IMR-90 (cell line): ENCODE measurements at regions not wholly inside any gene's neighbourhood (a gene's known extent, or its start where the extent isn't known, plus 50 kb on each side); places are given as distances from the start of the nearest gene placed in this dataset.

Source experiments
- ATAC-seq: fragments of 200-7000 bp; cut with Tn5 transposase; 2 replicates; pipeline ENCODE4 v1.9.1; 2020; ENCODE audit warnings: low read depth, mild to moderate bottlenecking, moderate library complexity
- BruUV-seq: library from RNA; stranded (reverse); fragments of 400-500 nt; replicated peaks from 2 replicates; lab custom pipeline; 2021; lab: Mats Ljungman, UMichigan
- CTCF ChIA-PET: fragments of 300-600 bp; formaldehyde crosslinking; extraction: SDS; loops from one replicate; lab custom pipeline; 2021; ENCODE audit warnings: antibody characterized with exemption; lab: Yijun Ruan, JAX
- POLR2A ChIA-PET: fragments of 300-600 bp; sonication (Branson Sonifier 250); formaldehyde crosslinking; loops from one replicate; lab custom pipeline; 2022; ENCODE audit warnings: antibody characterized with exemption; ENCODE audit not compliant: unreplicated experiment; lab: Charles Lee
- DNase-seq: peaks from one replicate; pipeline ENCODE4 v3.0.0; 2013
- H2AFZ ChIP-seq: replicated peaks from 2 replicates; pipeline ENCODE3; 2013; ENCODE audit warnings: low read length, mild to moderate bottlenecking; ENCODE audit not compliant: poor library complexity
- H2AK5ac ChIP-seq: 2 replicates; pipeline ENCODE4 v1.6.1; 2013; ENCODE audit warnings: low read depth, low read length, inconsistent platforms
- H2AK9ac ChIP-seq: replicated peaks from 2 replicates; pipeline ENCODE3; 2013; ENCODE audit warnings: mild to moderate bottlenecking, low read depth, low read length, moderate library complexity; ENCODE audit not compliant: poor library complexity
- H2BK120ac ChIP-seq: 2 replicates; pipeline ENCODE4 v1.6.1; 2013; ENCODE audit warnings: low read depth, low read length, inconsistent platforms
- H2BK15ac ChIP-seq: 3 replicates; pipeline ENCODE4 v1.6.1; 2013; ENCODE audit warnings: low read depth, low read length, inconsistent platforms
- H2BK20ac ChIP-seq: 2 replicates; pipeline ENCODE4 v1.6.1; 2013; ENCODE audit warnings: low read depth, mild to moderate bottlenecking, inconsistent platforms, low read length, moderate library complexity
- H2BK5ac ChIP-seq: 2 replicates; pipeline ENCODE4 v1.6.1; 2013; ENCODE audit warnings: mild to moderate bottlenecking, low read depth, low read length, inconsistent platforms; ENCODE audit not compliant: poor library complexity, severe bottlenecking
- H3K14ac ChIP-seq: replicated peaks from 2 replicates; pipeline ENCODE4 v1.6.1; 2013; ENCODE audit warnings: low read depth, low read length, inconsistent platforms
- H3K18ac ChIP-seq: 2 replicates; pipeline ENCODE4 v1.6.1; 2013; ENCODE audit warnings: low read depth, low read length, control low read depth
- H3K23ac ChIP-seq: 2 replicates; pipeline ENCODE4 v1.6.1; 2013; ENCODE audit warnings: low read depth, low read length, inconsistent platforms
- H3K27ac ChIP-seq: 2 replicates; pipeline ENCODE4 v1.5.1; 2013; ENCODE audit warnings: mild to moderate bottlenecking, control low read depth, low read length; ENCODE audit not compliant: insufficient read depth
- H3K27me3 ChIP-seq: 2 replicates; pipeline ENCODE4 v1.6.1; 2013; ENCODE audit warnings: low read length; ENCODE audit not compliant: control insufficient read depth, insufficient read depth
- H3K36me3 ChIP-seq: 2 replicates; pipeline ENCODE4 v1.6.1; 2013; ENCODE audit warnings: low read length, mixed read lengths; ENCODE audit not compliant: control insufficient read depth, insufficient read depth
- H3K4ac ChIP-seq: 2 replicates; pipeline ENCODE4 v1.6.1; 2013; ENCODE audit warnings: low read depth, low read length, inconsistent platforms
- H3K4me1 ChIP-seq: 2 replicates; pipeline ENCODE4 v1.6.1; 2013; ENCODE audit warnings: low read length, mixed read lengths; ENCODE audit not compliant: control insufficient read depth, insufficient read depth
- H3K4me2 ChIP-seq: 2 replicates; pipeline ENCODE4 v1.6.1; 2013; ENCODE audit warnings: low read depth, mild to moderate bottlenecking, control low read depth, low read length, moderate library complexity
- H3K4me3 ChIP-seq: 2 replicates; pipeline ENCODE4 v1.5.1; 2013; ENCODE audit warnings: low read depth, mild to moderate bottlenecking, control low read depth, low read length, moderate library complexity; ENCODE audit not compliant: insufficient read depth
- H3K56ac ChIP-seq: 2 replicates; pipeline ENCODE4 v1.6.1; 2013; ENCODE audit warnings: low read length, inconsistent platforms; ENCODE audit not compliant: insufficient read depth; ENCODE audit errors: extremely low read depth
- H3K79me1 ChIP-seq, 2 experiments: 2 replicates each; pipeline ENCODE4 v1.6.1; 2013; ENCODE audit warnings: low read length in 2 of 2, inconsistent platforms in 1 of 2, low read depth in 1 of 2
- H3K9ac ChIP-seq: 2 replicates; pipeline ENCODE4 v1.6.1; 2013; ENCODE audit warnings: low read depth, low read length, control low read depth
- H3K9me1 ChIP-seq: 2 replicates; pipeline ENCODE4 v1.6.1; 2013; ENCODE audit warnings: low read length, inconsistent platforms; ENCODE audit not compliant: insufficient read depth
- H3K9me3 ChIP-seq: 2 replicates; pipeline ENCODE4 v1.6.1; 2013; ENCODE audit warnings: low read length; ENCODE audit not compliant: control insufficient read depth, insufficient read depth
- H4K20me1 ChIP-seq: 2 replicates; pipeline ENCODE4 v1.6.1; 2013; ENCODE audit warnings: low read length, inconsistent platforms; ENCODE audit not compliant: insufficient read depth
- H4K5ac ChIP-seq: 2 replicates; pipeline ENCODE4 v1.6.1; 2013; ENCODE audit warnings: mild to moderate bottlenecking, low read depth, low read length, control low read depth
- H4K8ac ChIP-seq, 2 experiments: 2 replicates each; pipeline ENCODE4 v1.6.1; 2013; ENCODE audit warnings: low read depth in 2 of 2, low read length in 2 of 2, control low read depth in 1 of 2, inconsistent platforms in 1 of 2
- H4K91ac ChIP-seq: 2 replicates; pipeline ENCODE4 v1.6.1; 2013; ENCODE audit warnings: low read depth, low read length, inconsistent platforms; ENCODE audit not compliant: insufficient read depth
- CEBPB ChIP-seq: IDR thresholded peaks from 2 replicates; pipeline ENCODE4 v1.6.1; 2012; ENCODE audit warnings: low read depth, low read length, improper control_type of control experiment
- FOS ChIP-seq: fragments of 150-350 bp; IDR thresholded peaks from 2 replicates; pipeline ENCODE4 v1.6.1; 2016; ENCODE audit warnings: low read depth, low read length
- MAFK ChIP-seq: IDR thresholded peaks from 2 replicates; pipeline ENCODE4 v1.6.1; 2012; ENCODE audit warnings: low read depth, low read length, improper control_type of control experiment
- WGBS, 2 experiments: methylation state at CpG; one replicate each; pipeline versions ENCODE4 v1.1.5 to v1.1.7; 2013; ENCODE audit warnings: missing lambda C conversion rate in 2 of 2; ENCODE audit not compliant: insufficient read length in 1 of 2; ENCODE audit errors: extremely low coverage in 2 of 2; 5-methylcytosine and 5-hydroxymethylcytosine counted together
- dilution Hi-C: fragments of 300-500 bp; cut with HindIII; formaldehyde crosslinking; loops from one replicate; pipeline ENCODE4 v1.14.3; 2018; ENCODE audit warnings: low sequenced_read_pairs; ENCODE audit not compliant: unreplicated experiment
- in situ Hi-C: fragments of 300-500 bp; cut with MboI; formaldehyde crosslinking; loops from 3 replicates; pipeline ENCODE4 v1.14.3; 2019; ENCODE audit warnings: low sequenced_read_pairs, inconsistent platforms, mixed read lengths
- intact Hi-C: fragments of 100-400 bp; cut with micrococcal nuclease; formaldehyde crosslinking; loops from 2 replicates; pipeline ENCODE4 v1.10.0; 2022
- TF ChIP-seq, protein P1 (sequence below): fragments of 150-350 bp; IDR thresholded peaks from 2 replicates; pipeline ENCODE4 v1.6.1; 2017; ENCODE audit warnings: mild to moderate bottlenecking, antibody characterized with exemption, low read length, low read depth

DNA sequence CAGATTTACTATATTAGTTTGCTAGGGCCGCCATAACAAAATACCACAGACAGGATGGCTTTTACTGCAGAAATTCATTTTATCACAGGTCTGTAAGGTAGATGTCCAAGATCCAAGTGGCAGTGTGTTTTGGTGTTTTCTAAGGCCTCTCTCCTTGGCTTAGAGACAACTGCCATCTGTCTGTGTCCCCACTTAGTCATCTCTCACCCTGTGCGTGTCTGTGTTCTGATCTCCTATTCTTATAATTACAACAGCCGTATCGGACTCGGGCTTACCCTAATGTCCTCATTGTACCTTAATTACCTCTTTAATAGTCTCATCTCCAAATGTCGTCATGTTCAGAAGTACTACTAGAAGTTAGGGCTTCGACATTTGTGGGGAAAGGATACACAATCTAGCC, 362.3 kb upstream of the CDH19 start:
- Histone ChIP-seq H3K14ac (no peak overlapping the region), H3K9ac (no peak overlapping the region), H3K79me1 (no peaks in the 10 kb centered on the region), H2BK5ac (no peak overlapping the region), H2BK20ac (no peak overlapping the region), H3K56ac (no peak overlapping the region), H2BK120ac (no peak overlapping the region), H2AK9ac (no peak overlapping the region), H4K91ac (no peak overlapping the region), H4K5ac (no peak overlapping the region), H3K4me3 (no peak overlapping the region), H3K36me3 (no peaks in the 10 kb centered on the region), H3K27me3 (no peaks in the 10 kb centered on the region), H3K23ac (no peak overlapping the region), H3K4me2 (no peak overlapping the region), H3K9me3 (peaks cover 1% of the 10 kb centered on the region; the same call in 1 of the 2 replicates), H3K4ac (no peak overlapping the region), H2AK5ac (no peak overlapping the region), H2AFZ (no peak overlapping the region), H3K9me1 (no peaks in the 10 kb centered on the region), H3K4me1 (no peaks in the 10 kb centered on the region), H3K18ac (no peak overlapping the region), H4K20me1 (no peaks in the 10 kb centered on the region), H2BK15ac (no peak overlapping the region), H3K27ac (no peak overlapping the region), H4K8ac (no peak overlapping the region)
- ATAC-seq (no peak), DNase-seq (no peak)
- BruUV-seq, result no TSS peak
- dilution Hi-C loops (no loop called here), intact Hi-C loops (no loop called here), in situ Hi-C loops (no loop called here)
- CTCF ChIA-PET, result no interaction called here
- TF ChIP-seq CEBPB, result no peak
- no peak for TF ChIP-seq FOS
- TF ChIP-seq MAFK, result no peak
- TF ChIP-seq, protein P1, sequence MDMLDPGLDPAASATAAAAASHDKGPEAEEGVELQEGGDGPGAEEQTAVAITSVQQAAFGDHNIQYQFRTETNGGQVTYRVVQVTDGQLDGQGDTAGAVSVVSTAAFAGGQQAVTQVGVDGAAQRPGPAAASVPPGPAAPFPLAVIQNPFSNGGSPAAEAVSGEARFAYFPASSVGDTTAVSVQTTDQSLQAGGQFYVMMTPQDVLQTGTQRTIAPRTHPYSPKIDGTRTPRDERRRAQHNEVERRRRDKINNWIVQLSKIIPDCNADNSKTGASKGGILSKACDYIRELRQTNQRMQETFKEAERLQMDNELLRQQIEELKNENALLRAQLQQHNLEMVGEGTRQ, result no peak
- WGBS, 2 experiments, result 93% methylated on average over 3 of the region's 7 CpGs; no CpG with 5 or more reads in 1 of the 2 experiments
- POLR2A ChIA-PET, result no interaction called here
